GM12878 (cell line): ENCODE measurements at regions not wholly inside any gene's neighbourhood (a gene's known extent, or its start where the extent isn't known, plus 50 kb on each side); places are given as distances from the start of the nearest gene placed in this dataset.

Source experiments
- CREM ChIP-seq: IDR thresholded peaks from 2 replicates; pipeline ENCODE4 v1.6.1; 2014; ENCODE audit warnings: antibody characterized with exemption, low read depth
- CTCF ChIP-seq, 3 experiments: IDR thresholded peaks in 2 of 3; conservative IDR thresholded peaks in 1 of 3; 2 replicates each; pipeline ENCODE4 v1.5.1; 2011; ENCODE audit warnings: low read depth in 3 of 3, low read length in 3 of 3, mild to moderate bottlenecking in 3 of 3, control low read depth in 2 of 3, moderate library complexity in 2 of 3, inconsistent platforms in 1 of 3, mixed read lengths in 1 of 3; ENCODE audit not compliant: control insufficient read depth in 2 of 3, insufficient read depth in 1 of 3; ENCODE audit errors: extremely low read depth in 1 of 3
- ETV6 ChIP-seq, 2 experiments: fragments of 450-650 bp in 1 of 2; IDR thresholded peaks in 1 of 2; conservative IDR thresholded peaks in 1 of 2; 2 replicates each; pipeline ENCODE4 v1.6.1; 2014; ENCODE audit warnings: antibody characterized with exemption in 1 of 2, borderline replicate concordance in 1 of 2, low read depth in 1 of 2, mild to moderate bottlenecking in 1 of 2, moderate library complexity in 1 of 2
- MYB ChIP-seq: fragments of 150-350 bp; IDR thresholded peaks from 2 replicates; pipeline ENCODE4 v1.6.1; 2014; ENCODE audit warnings: mild to moderate bottlenecking, low read depth, low read length, borderline replicate concordance
- NR2C1 ChIP-seq: fragments of 450-650 bp; IDR thresholded peaks from 2 replicates; pipeline ENCODE4 v1.6.1; 2017; ENCODE audit warnings: antibody characterized with exemption, mild to moderate bottlenecking, moderate library complexity
- SMC3 ChIP-seq: IDR thresholded peaks from 2 replicates; pipeline ENCODE4 v1.6.1; 2011; ENCODE audit warnings: low read length, improper control_type of control experiment, borderline replicate concordance
- SP1 ChIP-seq: IDR thresholded peaks from one replicate; pipeline ENCODE4 v1.6.1; 2011; ENCODE audit warnings: low read depth, low read length
- SREBF2 ChIP-seq: IDR thresholded peaks from 2 replicates; pipeline ENCODE4 v1.6.1; 2012; ENCODE audit warnings: mild to moderate bottlenecking, low read length

- TF ChIP-seq SP1 (no peak), MYB (no peak), ETV6 (conservative IDR thresholded peaks at IDR 0.05 in 1 of 2, IDR thresholded peaks at IDR 0.05 in 1 of 2; ENCODE audit: borderline replicate concordance in 1 of 2, low read depth in 1 of 2) (no peak), NR2C1 (no peak), SREBF2 (no peak), CTCF (IDR thresholded peaks at IDR 0.05 in 2 of 3, conservative IDR thresholded peaks at IDR 0.05 in 1 of 3; ENCODE audit: control insufficient read depth in 2 of 3, extremely low read depth in 1 of 3, insufficient read depth in 1 of 3, low read depth in 3 of 3, low read length in 3 of 3) (no peak), CREM (no peak), SMC3 (no peak)
These were observed 588.7 kb upstream of the NR2F2 start for GRCh38 chr15:95741830-95742229.
